Astrocyte of the spinal cord (primary cell): ENCODE measurements at regions not wholly inside any gene's neighbourhood (a gene's known extent, or its start where the extent isn't known, plus 50 kb on each side); places are given as distances from the start of the nearest gene placed in this dataset.

ENCODE experiments used
- DNase-seq: peaks from one replicate; pipeline ENCODE4 v3.0.0; 2011; ENCODE audit warnings: low read depth, low spot score
- H3K4me3 ChIP-seq: 2 replicates; pipeline ENCODE4 v1.5.1; 2011; ENCODE audit warnings: low read depth, mild to moderate bottlenecking, low read length, moderate library complexity
- CTCF ChIP-seq: IDR thresholded peaks from 2 replicates; pipeline ENCODE4 v1.5.1; 2012; ENCODE audit warnings: low read depth, mild to moderate bottlenecking, low read length, inconsistent platforms
- in situ Hi-C: cut with HindIII; loops from 2 replicates; pipeline ENCODE4 v1.10.0; 2017; ENCODE audit warnings: low sequenced_read_pairs

GRCh38 chr16:5851393-5851982, 753.9 kb upstream of the EEF2KMT start:
- DNase-seq: no peak
- H3K4me3 ChIP-seq: no peak overlapping the region
- TF ChIP-seq CTCF: no peak
- in situ Hi-C loops: no loop called here

GRCh38 chr16:5850632-5851392, 753.2 kb upstream of the EEF2KMT start:
- DNase-seq: no peak
- in situ Hi-C loops: no loop called here
- TF ChIP-seq CTCF: no peak
- no peak overlapping the region for H3K4me3 ChIP-seq

- in situ Hi-C loops: no loop called here
- no peak overlapping the region for H3K4me3 ChIP-seq
- peak; percentile 6 for DNase-seq
- no peak for TF ChIP-seq CTCF
Measured at GRCh38 chr16:5845046-5845445, 747.5 kb upstream of the EEF2KMT start.

GRCh38 chr16:5841974-5842373, 744.4 kb upstream of the EEF2KMT start:
- TF ChIP-seq CTCF: no peak
- in situ Hi-C loops: no loop called here
- DNase-seq: no peak
- no peak overlapping the region for H3K4me3 ChIP-seq

GRCh38 chr16:5838725-5839124, 741.1 kb upstream of the EEF2KMT start:
- no peak for DNase-seq
- no peak for TF ChIP-seq CTCF
- H3K4me3 ChIP-seq: no peak overlapping the region
- in situ Hi-C loops: no loop called here

- H3K4me3 ChIP-seq: no peak overlapping the region
- in situ Hi-C loops: no loop called here
- TF ChIP-seq CTCF: no peak
- DNase-seq: no peak
Measured at GRCh38 chr16:5838071-5838470, 740.5 kb upstream of the EEF2KMT start.
